ENCODE measurements at regions not wholly inside any gene's neighbourhood (a gene's known extent, or its start where the extent isn't known, plus 50 kb on each side); places are given as distances from the start of the nearest gene placed in this dataset.

DNA sequence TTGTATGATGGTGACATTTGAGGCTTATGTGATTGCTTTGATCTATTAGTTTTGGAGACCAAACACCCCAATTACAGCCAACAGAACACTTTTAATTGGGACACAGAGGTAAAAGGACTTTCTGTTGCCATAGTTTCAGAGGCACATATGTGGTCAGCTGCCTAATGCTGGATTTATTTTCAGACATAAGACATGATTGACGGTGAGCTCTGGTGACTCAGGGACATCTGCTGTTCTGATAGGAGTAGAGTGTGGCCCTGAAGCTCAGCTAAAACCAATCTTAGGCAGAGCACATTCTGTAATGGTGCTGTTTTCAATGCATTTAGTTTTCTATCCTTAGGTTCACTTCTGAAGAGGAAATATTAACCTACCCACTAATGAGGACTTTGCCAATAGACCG, 247.1 kb downstream of the UTP18 start:
- CTCF ChIA-PET = interaction anchor here (0.6 to 2.0 kb wide), 3 partner anchors 26 to 46 kb away, joined by 3 to 5 read pairs (median 3); no protein-coding TSS in a partner anchor
- POLR2A ChIA-PET = no interaction called here
- H3K4me1 ChIP-seq (ENCODE audit: control insufficient read depth, insufficient read depth, low read length) = no peaks in the 10 kb centered on the region
- H3K4me3 ChIP-seq (ENCODE audit: low read depth, low read length) = no peak overlapping the region
- H3K9me3 ChIP-seq (ENCODE audit: control insufficient read depth, insufficient read depth, low read depth, low read length) = no peaks in the 10 kb centered on the region
- H3K27ac ChIP-seq (ENCODE audit: extremely low read depth, low read depth, low read length) = no peak overlapping the region
- H3K36me3 ChIP-seq (ENCODE audit: control insufficient read depth in 2 of 2, insufficient read depth in 1 of 2, low read length in 2 of 2) = no peaks in the 10 kb centered on the region
- TF ChIP-seq ZNF837 (tag by site-specific recombination; IDR thresholded peaks at IDR 0.05) = no peak
- TF ChIP-seq, protein P1, sequence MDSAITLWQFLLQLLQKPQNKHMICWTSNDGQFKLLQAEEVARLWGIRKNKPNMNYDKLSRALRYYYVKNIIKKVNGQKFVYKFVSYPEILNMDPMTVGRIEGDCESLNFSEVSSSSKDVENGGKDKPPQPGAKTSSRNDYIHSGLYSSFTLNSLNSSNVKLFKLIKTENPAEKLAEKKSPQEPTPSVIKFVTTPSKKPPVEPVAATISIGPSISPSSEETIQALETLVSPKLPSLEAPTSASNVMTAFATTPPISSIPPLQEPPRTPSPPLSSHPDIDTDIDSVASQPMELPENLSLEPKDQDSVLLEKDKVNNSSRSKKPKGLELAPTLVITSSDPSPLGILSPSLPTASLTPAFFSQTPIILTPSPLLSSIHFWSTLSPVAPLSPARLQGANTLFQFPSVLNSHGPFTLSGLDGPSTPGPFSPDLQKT (IDR thresholded peaks at IDR 0.05; ENCODE audit: borderline replicate concordance, low read depth, low read length) = no peak
- TF ChIP-seq BCL11A (tag by site-specific recombination; IDR thresholded peaks at IDR 0.05; ENCODE audit: low read depth) = no peak
- no peak for TF ChIP-seq HOXD13 (CRISPR knock-in tag; IDR thresholded peaks at IDR 0.05; ENCODE audit: borderline replicate concordance)
- TF ChIP-seq, protein P2, sequence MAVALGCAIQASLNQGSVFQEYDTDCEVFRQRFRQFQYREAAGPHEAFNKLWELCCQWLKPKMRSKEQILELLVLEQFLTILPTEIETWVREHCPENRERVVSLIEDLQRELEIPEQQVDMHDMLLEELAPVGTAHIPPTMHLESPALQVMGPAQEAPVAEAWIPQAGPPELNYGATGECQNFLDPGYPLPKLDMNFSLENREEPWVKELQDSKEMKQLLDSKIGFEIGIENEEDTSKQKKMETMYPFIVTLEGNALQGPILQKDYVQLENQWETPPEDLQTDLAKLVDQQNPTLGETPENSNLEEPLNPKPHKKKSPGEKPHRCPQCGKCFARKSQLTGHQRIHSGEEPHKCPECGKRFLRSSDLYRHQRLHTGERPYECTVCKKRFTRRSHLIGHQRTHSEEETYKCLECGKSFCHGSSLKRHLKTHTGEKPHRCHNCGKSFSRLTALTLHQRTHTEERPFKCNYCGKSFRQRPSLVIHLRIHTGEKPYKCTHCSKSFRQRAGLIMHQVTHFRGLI (tag by site-specific recombination; IDR thresholded peaks at IDR 0.05) = no peak
- no peak for TF ChIP-seq ZNF510 (tag by site-specific recombination; IDR thresholded peaks at IDR 0.05; ENCODE audit: insufficient replicate concordance)
- TF ChIP-seq YY1 (tag by site-specific recombination; IDR thresholded peaks at IDR 0.05) = no peak
- no peak for TF ChIP-seq ZNF350 (tag by site-specific recombination; IDR thresholded peaks at IDR 0.05)
- TF ChIP-seq, protein P3, sequence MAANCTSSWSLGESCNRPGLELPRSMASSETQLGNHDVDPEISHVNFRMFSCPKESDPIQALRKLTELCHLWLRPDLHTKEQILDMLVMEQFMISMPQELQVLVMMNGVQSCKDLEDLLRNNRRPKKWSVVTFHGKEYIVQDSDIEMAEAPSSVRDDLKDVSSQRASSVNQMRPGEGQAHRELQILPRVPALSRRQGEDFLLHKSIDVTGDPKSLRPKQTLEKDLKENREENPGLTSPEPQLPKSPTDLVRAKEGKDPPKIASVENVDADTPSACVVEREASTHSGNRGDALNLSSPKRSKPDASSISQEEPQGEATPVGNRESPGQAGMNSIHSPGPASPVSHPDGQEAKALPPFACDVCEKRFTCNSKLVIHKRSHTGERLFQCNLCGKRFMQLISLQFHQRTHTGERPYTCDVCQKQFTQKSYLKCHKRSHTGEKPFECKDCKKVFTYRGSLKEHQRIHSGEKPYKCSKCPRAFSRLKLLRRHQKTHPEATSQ (tag by site-specific recombination; IDR thresholded peaks at IDR 0.05) = no peak
- TF ChIP-seq ZNF311 (tag by site-specific recombination; IDR thresholded peaks at IDR 0.05; ENCODE audit: borderline replicate concordance) = no peak
- TF ChIP-seq ZNF16 (tag by site-specific recombination; IDR thresholded peaks at IDR 0.05; ENCODE audit: low read depth) = no peak
- TF ChIP-seq ZNF624 (tag by site-specific recombination; IDR thresholded peaks at IDR 0.05) = no peak
- no peak for TF ChIP-seq ZNF19 (tag by site-specific recombination; IDR thresholded peaks at IDR 0.05; ENCODE audit: low read depth)
- no peak for TF ChIP-seq ZNF76 (tag by site-specific recombination; IDR thresholded peaks at IDR 0.05; ENCODE audit: borderline replicate concordance, low read depth)
- TF ChIP-seq ZNF830 (tag by site-specific recombination; IDR thresholded peaks at IDR 0.05; ENCODE audit: low read depth) = no peak
- TF ChIP-seq ZNF112 (tag by site-specific recombination; IDR thresholded peaks at IDR 0.05) = no peak
- TF ChIP-seq ZNF121 (tag by site-specific recombination; IDR thresholded peaks at IDR 0.05) = no peak
- no peak for TF ChIP-seq ZNF324 (tag by site-specific recombination; IDR thresholded peaks at IDR 0.05)
- TF ChIP-seq OVOL3 (tag by site-specific recombination; IDR thresholded peaks at IDR 0.05) = no peak
- TF ChIP-seq, protein P4, sequence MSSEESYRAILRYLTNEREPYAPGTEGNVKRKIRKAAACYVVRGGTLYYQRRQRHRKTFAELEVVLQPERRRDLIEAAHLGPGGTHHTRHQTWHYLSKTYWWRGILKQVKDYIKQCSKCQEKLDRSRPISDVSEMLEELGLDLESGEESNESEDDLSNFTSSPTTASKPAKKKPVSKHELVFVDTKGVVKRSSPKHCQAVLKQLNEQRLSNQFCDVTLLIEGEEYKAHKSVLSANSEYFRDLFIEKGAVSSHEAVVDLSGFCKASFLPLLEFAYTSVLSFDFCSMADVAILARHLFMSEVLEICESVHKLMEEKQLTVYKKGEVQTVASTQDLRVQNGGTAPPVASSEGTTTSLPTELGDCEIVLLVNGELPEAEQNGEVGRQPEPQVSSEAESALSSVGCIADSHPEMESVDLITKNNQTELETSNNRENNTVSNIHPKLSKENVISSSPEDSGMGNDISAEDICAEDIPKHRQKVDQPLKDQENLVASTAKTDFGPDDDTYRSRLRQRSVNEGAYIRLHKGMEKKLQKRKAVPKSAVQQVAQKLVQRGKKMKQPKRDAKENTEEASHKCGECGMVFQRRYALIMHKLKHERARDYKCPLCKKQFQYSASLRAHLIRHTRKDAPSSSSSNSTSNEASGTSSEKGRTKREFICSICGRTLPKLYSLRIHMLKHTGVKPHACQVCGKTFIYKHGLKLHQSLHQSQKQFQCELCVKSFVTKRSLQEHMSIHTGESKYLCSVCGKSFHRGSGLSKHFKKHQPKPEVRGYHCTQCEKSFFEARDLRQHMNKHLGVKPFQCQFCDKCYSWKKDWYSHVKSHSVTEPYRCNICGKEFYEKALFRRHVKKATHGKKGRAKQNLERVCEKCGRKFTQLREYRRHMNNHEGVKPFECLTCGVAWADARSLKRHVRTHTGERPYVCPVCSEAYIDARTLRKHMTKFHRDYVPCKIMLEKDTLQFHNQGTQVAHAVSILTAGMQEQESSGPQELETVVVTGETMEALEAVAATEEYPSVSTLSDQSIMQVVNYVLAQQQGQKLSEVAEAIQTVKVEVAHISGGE (tag by site-specific recombination; conservative IDR thresholded peaks at IDR 0.05; ENCODE audit: low read depth) = no peak
